ENCODE measurements at regions not wholly inside any gene's neighbourhood (a gene's known extent, or its start where the extent isn't known, plus 50 kb on each side); places are given as distances from the start of the nearest gene placed in this dataset.

DNA sequence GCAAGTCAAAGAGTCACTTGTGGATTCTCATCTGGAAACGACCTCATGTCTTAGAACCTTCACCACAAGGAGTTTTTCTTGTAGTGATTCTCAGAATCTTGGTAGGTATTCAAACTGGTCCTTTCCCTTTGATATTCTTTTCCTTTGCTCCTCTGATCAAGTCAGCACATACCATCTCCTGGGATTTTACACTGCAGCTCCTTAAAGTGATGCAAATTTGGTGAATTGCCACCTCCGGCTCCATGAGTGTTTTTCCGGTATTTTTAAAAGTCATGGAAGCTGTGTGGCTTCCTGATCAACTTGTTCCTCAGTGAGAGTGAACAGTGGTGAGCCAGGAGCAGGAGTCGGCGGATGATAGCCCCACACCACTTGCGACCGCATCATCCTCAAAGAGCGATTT lies 182.1 kb upstream of the DAB1 start:
- TF ChIP-seq, protein P1, sequence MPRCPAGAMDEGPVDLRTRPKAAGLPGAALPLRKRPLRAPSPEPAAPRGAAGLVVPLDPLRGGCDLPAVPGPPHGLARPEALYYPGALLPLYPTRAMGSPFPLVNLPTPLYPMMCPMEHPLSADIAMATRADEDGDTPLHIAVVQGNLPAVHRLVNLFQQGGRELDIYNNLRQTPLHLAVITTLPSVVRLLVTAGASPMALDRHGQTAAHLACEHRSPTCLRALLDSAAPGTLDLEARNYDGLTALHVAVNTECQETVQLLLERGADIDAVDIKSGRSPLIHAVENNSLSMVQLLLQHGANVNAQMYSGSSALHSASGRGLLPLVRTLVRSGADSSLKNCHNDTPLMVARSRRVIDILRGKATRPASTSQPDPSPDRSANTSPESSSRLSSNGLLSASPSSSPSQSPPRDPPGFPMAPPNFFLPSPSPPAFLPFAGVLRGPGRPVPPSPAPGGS (IDR thresholded peaks at IDR 0.05; ENCODE audit: borderline replicate concordance, insufficient read depth, low read depth, low read length, poor library complexity, severe bottlenecking), result no peak
- TF ChIP-seq, protein P2, sequence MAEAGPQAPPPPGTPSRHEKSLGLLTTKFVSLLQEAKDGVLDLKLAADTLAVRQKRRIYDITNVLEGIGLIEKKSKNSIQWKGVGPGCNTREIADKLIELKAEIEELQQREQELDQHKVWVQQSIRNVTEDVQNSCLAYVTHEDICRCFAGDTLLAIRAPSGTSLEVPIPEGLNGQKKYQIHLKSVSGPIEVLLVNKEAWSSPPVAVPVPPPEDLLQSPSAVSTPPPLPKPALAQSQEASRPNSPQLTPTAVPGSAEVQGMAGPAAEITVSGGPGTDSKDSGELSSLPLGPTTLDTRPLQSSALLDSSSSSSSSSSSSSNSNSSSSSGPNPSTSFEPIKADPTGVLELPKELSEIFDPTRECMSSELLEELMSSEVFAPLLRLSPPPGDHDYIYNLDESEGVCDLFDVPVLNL (IDR thresholded peaks at IDR 0.05; ENCODE audit: low read depth, low read length), result no peak
- TF ChIP-seq RFX5 (IDR thresholded peaks at IDR 0.05; ENCODE audit: low read depth, low read length) (no peak), EED (IDR thresholded peaks at IDR 0.05; ENCODE audit: low read depth) (no peak)

Data from GM12878 (cell line).